NCI-H446 treated with DMSO at 0.1 percent for 48 hours (cell line): ENCODE measurements at regions not wholly inside any gene's neighbourhood (a gene's known extent, or its start where the extent isn't known, plus 50 kb on each side); places are given as distances from the start of the nearest gene placed in this dataset.
"Not testable (repeated sequence)": the region's sequence is repeated elsewhere in the genome, so short reads cannot be mapped to it uniquely, and the experiment has no call there.

Experiments
- DNase-seq: peaks from one replicate; lab custom pipeline; 2025; lab: John Stamatoyannopoulos, UW

GRCh38 chr6:86872810-86873209 lies 64.5 kb upstream of the HTR1E start:
- not testable (repeated sequence) for DNase-seq

GRCh38 chr6:86871681-86872080 lies 65.6 kb upstream of the HTR1E start:
- no peak for DNase-seq

GRCh38 chr6:86869500-86869899 lies 67.8 kb upstream of the HTR1E start:
- no peak for DNase-seq

- DNase-seq = no peak
These were observed 77.8 kb upstream of the HTR1E start for GRCh38 chr6:86859513-86859912.

GRCh38 chr6:86858970-86859369 lies 78.4 kb upstream of the HTR1E start:
- DNase-seq = no peak

- DNase-seq = no peak
These were observed 79.5 kb upstream of the HTR1E start for GRCh38 chr6:86857783-86858182.

- no peak for DNase-seq
These were observed 80.3 kb upstream of the HTR1E start for GRCh38 chr6:86856937-86857563.

- DNase-seq = no peak
These were observed 80.9 kb upstream of the HTR1E start for GRCh38 chr6:86856379-86856778.

GRCh38 chr6:86848986-86849385 lies 88.3 kb upstream of the HTR1E start:
- no peak for DNase-seq

GRCh38 chr6:86832686-86833085 lies 104.6 kb upstream of the HTR1E start:
- no peak for DNase-seq

GRCh38 chr6:86825436-86825835 lies 111.9 kb upstream of the HTR1E start:
- no peak for DNase-seq

GRCh38 chr6:86822747-86823146 lies 114.6 kb upstream of the HTR1E start:
- DNase-seq = no peak

GRCh38 chr6:86820750-86821149 lies 116.6 kb upstream of the HTR1E start:
- no peak for DNase-seq

GRCh38 chr6:86793649-86794048 lies 143.7 kb upstream of the HTR1E start:
- DNase-seq = no peak

- DNase-seq = no peak
These were observed 145.9 kb upstream of the HTR1E start for GRCh38 chr6:86791476-86791875.

GRCh38 chr6:86789779-86790411 lies 147.4 kb upstream of the HTR1E start:
- no peak for DNase-seq

GRCh38 chr6:86782328-86782727 lies 155.0 kb upstream of the HTR1E start:
- DNase-seq = no peak

GRCh38 chr6:86780923-86781322 lies 156.4 kb upstream of the HTR1E start:
- no peak for DNase-seq

GRCh38 chr6:86775893-86776292 lies 161.4 kb upstream of the HTR1E start:
- no peak for DNase-seq

GRCh38 chr6:86765211-86765610 lies 172.1 kb upstream of the HTR1E start:
- DNase-seq = no peak

- DNase-seq = not testable (repeated sequence)
These were observed 177.4 kb upstream of the HTR1E start for GRCh38 chr6:86759953-86760352.

GRCh38 chr6:86756640-86757229 lies 180.6 kb upstream of the HTR1E start:
- no peak for DNase-seq

- no peak for DNase-seq
These were observed 193.3 kb upstream of the HTR1E start for GRCh38 chr6:86744048-86744447.

GRCh38 chr6:86738078-86738477 lies 199.2 kb upstream of the HTR1E start:
- DNase-seq = no peak
